Testis (tissue), 2 donors: ENCODE measurements at regions not wholly inside any gene's neighbourhood (a gene's known extent, or its start where the extent isn't known, plus 50 kb on each side); places are given as distances from the start of the nearest gene placed in this dataset.

Source experiments
- DNase-seq: peaks from one replicate; pipeline ENCODE4 v3.0.0-alpha.2; 2019
- H3K27ac ChIP-seq, 2 donors: fragments of 200-600 bp; sonication (generic); one replicate each; pipeline ENCODE4 v1.5.1; 2019
- H3K27me3 ChIP-seq: fragments of 200-600 bp; sonication (generic); one replicate; pipeline ENCODE4 v1.5.1; 2019
- H3K36me3 ChIP-seq: fragments of 200-600 bp; sonication (generic); one replicate; pipeline ENCODE4 v1.5.1; 2017; ENCODE audit warnings: low read depth; ENCODE audit errors: missing control alignments
- H3K4me1 ChIP-seq: fragments of 200-600 bp; sonication (generic); one replicate; pipeline ENCODE4 v1.5.1; 2019
- H3K4me3 ChIP-seq, 2 donors: fragments of 200-600 bp; sonication (generic); one replicate each; pipeline ENCODE4 v1.5.1; 2017 to 2019
- H3K9me3 ChIP-seq: fragments of 200-600 bp; sonication (generic); one replicate; pipeline ENCODE4 v1.5.1; 2017
- POLR2A ChIP-seq: fragments of 450-650 bp; IDR thresholded peaks from one replicate; pipeline ENCODE4 v1.6.1; 2017; ENCODE audit warnings: antibody characterized with exemption, mild to moderate bottlenecking, moderate library complexity
- WGBS, 2 donors: methylation state at CpG; one replicate each; pipeline ENCODE4 v1.1.5; 2018; 5-methylcytosine and 5-hydroxymethylcytosine counted together
- intact Hi-C: fragments of 100-400 bp; cut with DNase I; formaldehyde crosslinking; loops from one replicate; pipeline ENCODE4 v1.15.1; 2023; ENCODE audit warnings: low total_unique reads
- TF ChIP-seq, protein P1 (sequence below), 3 experiments: fragments of 450-650 bp in 2 of 3; fragments of 200-600 bp in 1 of 3; sonication (generic) in 1 of 3; IDR thresholded peaks; one replicate each; pipeline ENCODE4 v1.5.1; 2016 to 2019; ENCODE audit warnings: antibody characterized with exemption in 3 of 3, mild to moderate bottlenecking in 2 of 3, moderate library complexity in 1 of 3

DNA sequence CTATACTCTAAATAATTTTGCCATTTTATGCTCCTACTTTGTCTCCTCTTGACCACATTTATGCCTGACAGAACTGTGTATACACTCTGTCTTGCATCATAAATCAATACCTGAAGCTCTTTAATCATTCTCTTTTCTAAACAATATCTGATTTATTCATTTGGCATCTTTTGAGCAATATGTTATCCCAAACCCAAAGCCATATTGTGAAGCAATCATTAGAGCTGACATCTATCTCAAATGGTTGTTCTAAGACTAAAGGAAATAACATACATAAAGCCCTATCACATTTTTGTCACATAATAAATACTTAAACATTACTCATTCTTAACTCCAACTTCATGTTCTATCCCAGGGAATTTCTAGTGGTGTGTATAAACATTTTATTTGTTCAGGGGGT, 717.6 kb downstream of the SORCS1 start:
- no peaks in the 10 kb centered on the region for H3K36me3 ChIP-seq
- no peak overlapping the region for H3K27ac ChIP-seq
- intact Hi-C loops: no loop called here
- H3K27me3 ChIP-seq: no peaks in the 10 kb centered on the region
- TF ChIP-seq POLR2A: no peak
- TF ChIP-seq, protein P1, sequence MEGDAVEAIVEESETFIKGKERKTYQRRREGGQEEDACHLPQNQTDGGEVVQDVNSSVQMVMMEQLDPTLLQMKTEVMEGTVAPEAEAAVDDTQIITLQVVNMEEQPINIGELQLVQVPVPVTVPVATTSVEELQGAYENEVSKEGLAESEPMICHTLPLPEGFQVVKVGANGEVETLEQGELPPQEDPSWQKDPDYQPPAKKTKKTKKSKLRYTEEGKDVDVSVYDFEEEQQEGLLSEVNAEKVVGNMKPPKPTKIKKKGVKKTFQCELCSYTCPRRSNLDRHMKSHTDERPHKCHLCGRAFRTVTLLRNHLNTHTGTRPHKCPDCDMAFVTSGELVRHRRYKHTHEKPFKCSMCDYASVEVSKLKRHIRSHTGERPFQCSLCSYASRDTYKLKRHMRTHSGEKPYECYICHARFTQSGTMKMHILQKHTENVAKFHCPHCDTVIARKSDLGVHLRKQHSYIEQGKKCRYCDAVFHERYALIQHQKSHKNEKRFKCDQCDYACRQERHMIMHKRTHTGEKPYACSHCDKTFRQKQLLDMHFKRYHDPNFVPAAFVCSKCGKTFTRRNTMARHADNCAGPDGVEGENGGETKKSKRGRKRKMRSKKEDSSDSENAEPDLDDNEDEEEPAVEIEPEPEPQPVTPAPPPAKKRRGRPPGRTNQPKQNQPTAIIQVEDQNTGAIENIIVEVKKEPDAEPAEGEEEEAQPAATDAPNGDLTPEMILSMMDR (IDR thresholded peaks at IDR 0.05): no peak
- no peak for DNase-seq
- H3K9me3 ChIP-seq: no peaks in the 10 kb centered on the region
- H3K4me3 ChIP-seq: no peak overlapping the region
- no peaks in the 10 kb centered on the region for H3K4me1 ChIP-seq

DNA sequence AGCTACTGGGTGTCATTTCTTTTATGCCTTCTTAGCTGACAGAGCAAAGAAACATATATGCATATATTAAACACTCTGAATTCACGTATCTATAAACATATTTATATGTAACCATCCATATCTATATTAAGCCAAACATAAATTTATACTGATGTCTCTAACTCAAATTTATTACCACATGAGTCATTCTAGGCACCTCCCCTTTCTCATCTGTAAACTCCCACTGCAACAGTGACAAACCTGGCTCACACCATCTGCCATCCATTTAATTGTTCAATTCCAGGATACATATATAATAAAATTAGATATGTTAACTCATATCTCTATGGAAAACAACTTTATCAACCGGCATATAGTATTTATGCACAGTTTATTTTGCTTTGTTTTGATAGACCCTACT, 722.3 kb downstream of the SORCS1 start:
- no peak for DNase-seq
- Histone ChIP-seq H3K27ac (no peak overlapping the region), H3K4me3 (no peak overlapping the region), H3K36me3 (no peaks in the 10 kb centered on the region), H3K4me1 (no peaks in the 10 kb centered on the region), H3K27me3 (no peaks in the 10 kb centered on the region), H3K9me3 (no peaks in the 10 kb centered on the region)
- intact Hi-C loops: no loop called here
- TF ChIP-seq, protein P1 (IDR thresholded peaks at IDR 0.05): no peak
- TF ChIP-seq POLR2A: no peak
- whole genome bisulfite sequencing, 2 donors: 69 to 78% methylated on average over 2 of the region's 2 CpGs

DNA sequence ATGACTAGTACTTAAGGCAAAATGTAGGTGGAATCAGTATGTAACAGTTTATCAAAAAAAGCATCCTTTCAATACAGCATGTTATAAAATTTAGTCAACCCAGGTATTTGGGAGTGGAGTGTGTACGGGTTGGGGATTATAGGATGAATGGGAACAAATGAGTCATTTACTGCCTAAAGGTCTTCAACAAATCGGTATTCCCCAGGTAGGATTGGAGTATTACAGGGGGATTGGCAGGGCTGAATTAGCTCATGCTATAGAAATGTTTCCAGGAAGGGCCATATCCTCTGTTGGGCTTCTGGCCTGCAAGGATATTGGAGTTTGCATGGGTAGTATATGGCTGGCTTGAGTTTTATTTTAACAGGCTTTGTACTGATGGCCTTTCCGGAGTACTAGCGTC, 723.7 kb downstream of the SORCS1 start:
- Histone ChIP-seq H3K27me3 (no peaks in the 10 kb centered on the region), H3K27ac (no peak overlapping the region), H3K4me1 (no peaks in the 10 kb centered on the region), H3K9me3 (no peaks in the 10 kb centered on the region), H3K36me3 (no peaks in the 10 kb centered on the region), H3K4me3 (no peak overlapping the region)
- DNase-seq: no peak
- WGBS, 2 donors: 82 to 95% methylated on average over 4 of the region's 4 CpGs
- intact Hi-C loops: no loop called here
- TF ChIP-seq POLR2A: no peak
- TF ChIP-seq, protein P1 (IDR thresholded peaks at IDR 0.05): no peak

DNA sequence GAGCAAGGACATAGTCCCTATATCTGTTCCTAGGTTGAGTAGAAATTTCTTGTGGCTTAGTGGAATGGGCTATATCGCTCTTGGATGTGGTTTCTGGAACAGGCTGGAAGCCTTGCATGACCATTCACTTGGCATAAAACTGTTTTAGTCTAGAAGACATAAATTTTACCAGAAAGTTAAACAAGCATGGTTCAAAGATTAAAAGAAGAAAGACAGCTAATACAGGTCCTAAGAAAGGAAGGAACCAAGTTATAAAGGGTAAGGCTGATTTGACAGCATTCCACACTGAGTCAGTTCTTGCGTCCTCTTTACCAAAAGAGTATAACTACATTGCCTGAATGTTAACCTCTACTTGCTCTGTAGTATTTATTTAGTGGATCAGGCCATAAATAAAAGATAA, 724.2 kb downstream of the SORCS1 start:
- intact Hi-C loops: no loop called here
- no peaks in the 10 kb centered on the region for H3K9me3 ChIP-seq
- no peak for TF ChIP-seq POLR2A
- TF ChIP-seq, protein P1 (IDR thresholded peaks at IDR 0.05): no peak
- H3K27me3 ChIP-seq: no peaks in the 10 kb centered on the region
- H3K36me3 ChIP-seq: no peaks in the 10 kb centered on the region
- WGBS, 2 donors: 82 to 92% methylated on average over 2 of the region's 2 CpGs
- no peaks in the 10 kb centered on the region for H3K4me1 ChIP-seq
- no peak overlapping the region for H3K4me3 ChIP-seq
- H3K27ac ChIP-seq: no peak overlapping the region
- no peak for DNase-seq

DNA sequence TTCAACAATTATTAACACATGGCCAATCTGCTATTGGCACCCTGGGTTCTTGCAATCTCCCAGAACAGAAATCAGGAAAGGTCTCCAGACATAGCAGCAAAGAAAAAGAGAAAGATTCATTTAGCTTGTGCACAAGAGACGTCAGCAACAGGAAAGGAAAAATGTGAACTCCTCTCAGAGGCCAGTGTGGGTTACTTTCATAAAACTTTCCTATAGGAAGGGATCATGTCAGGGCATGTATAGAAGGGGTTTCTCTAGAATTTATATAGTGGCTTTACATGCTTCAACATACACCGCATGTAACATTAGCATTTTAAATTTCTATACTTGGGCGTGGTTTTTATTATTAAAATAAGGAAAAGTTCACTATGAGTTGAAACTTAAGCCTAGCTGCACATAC, 725.1 kb downstream of the SORCS1 start:
- Histone ChIP-seq H3K4me1 (no peaks in the 10 kb centered on the region), H3K4me3 (no peak overlapping the region), H3K27ac (no peak overlapping the region), H3K36me3 (no peaks in the 10 kb centered on the region), H3K9me3 (no peaks in the 10 kb centered on the region), H3K27me3 (no peaks in the 10 kb centered on the region)
- no peak for DNase-seq
- WGBS, 2 donors: 82 to 90% methylated on average over 3 of the region's 3 CpGs
- intact Hi-C loops: no loop called here
- TF ChIP-seq POLR2A: no peak
- TF ChIP-seq, protein P1 (IDR thresholded peaks at IDR 0.05): no peak
